Kidney epithelial cell (primary cell): ENCODE measurements at regions not wholly inside any gene's neighbourhood (a gene's known extent, or its start where the extent isn't known, plus 50 kb on each side); places are given as distances from the start of the nearest gene placed in this dataset.

ENCODE experiments used
- DNase-seq: peaks from one replicate; pipeline ENCODE4 v3.0.0-alpha.2; 2010; ENCODE audit warnings: low read depth
- H3K27me3 ChIP-seq: 2 replicates; pipeline ENCODE4 v1.6.0; 2011; ENCODE audit warnings: low read length; ENCODE audit not compliant: control insufficient read depth, insufficient read depth
- H3K36me3 ChIP-seq: 2 replicates; pipeline ENCODE4 v1.5.1; 2011; ENCODE audit warnings: low read length; ENCODE audit not compliant: control insufficient read depth, insufficient read depth
- H3K4me3 ChIP-seq: 2 replicates; pipeline ENCODE4 v1.5.1; 2011; ENCODE audit warnings: low read depth, mild to moderate bottlenecking, control low read depth, low read length
- CTCF ChIP-seq: IDR thresholded peaks from 2 replicates; pipeline ENCODE4 v1.5.1; 2011; ENCODE audit warnings: mild to moderate bottlenecking, moderate library complexity, low read length, control low read depth, inconsistent platforms; ENCODE audit not compliant: insufficient read depth, poor library complexity, severe bottlenecking

GRCh38 chr3:163730684-163731083 is 1347.6 kb downstream of the SI start:
- DNase-seq, result no peak
- H3K36me3 ChIP-seq, result no peaks in the 10 kb centered on the region
- no peak for TF ChIP-seq CTCF
- no peak overlapping the region for H3K4me3 ChIP-seq
- no peaks in the 10 kb centered on the region for H3K27me3 ChIP-seq

DNA sequence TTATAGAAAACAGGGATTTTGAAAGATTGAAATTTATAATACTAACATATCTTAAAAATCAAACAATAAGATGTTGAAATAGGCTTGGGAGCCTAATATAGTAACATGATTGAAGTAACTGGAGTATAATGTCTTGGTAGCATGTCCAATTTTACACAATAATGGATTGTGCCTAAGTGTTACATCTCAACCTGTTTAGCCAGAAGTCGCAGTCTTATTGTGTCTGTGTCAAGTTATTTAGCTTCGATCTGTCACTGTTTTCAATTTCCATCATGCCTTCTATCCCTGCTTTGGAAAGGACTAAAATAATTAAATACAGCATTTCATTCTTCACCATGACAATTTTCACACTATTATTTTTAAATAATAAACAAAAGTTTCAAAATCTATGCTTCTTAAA is 1352.2 kb downstream of the SI start:
- H3K4me3 ChIP-seq, result no peak overlapping the region
- H3K27me3 ChIP-seq, result no peaks in the 10 kb centered on the region
- H3K36me3 ChIP-seq, result no peaks in the 10 kb centered on the region
- TF ChIP-seq CTCF, result no peak
- DNase-seq, result no peak

DNA sequence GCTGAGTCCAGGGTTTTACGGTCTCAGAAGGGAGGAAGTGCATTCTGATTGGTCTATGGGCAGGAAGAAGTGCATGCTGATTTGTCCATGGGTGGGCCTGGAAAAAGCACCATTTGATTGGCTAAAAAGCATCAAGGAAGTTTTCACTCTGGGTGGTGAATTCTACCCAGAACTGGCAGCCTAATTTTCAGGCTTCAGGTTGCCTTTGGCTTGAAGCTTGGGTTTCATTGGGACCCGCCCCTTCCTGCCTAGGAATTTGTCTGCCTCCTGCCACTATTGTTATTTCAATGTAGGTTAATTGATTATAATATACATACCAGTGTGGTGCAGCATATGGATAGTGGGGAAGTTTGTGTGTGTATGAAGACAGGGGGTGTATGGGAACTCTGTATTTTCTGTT is 1355.9 kb downstream of the SI start:
- TF ChIP-seq CTCF, result no peak

DNA sequence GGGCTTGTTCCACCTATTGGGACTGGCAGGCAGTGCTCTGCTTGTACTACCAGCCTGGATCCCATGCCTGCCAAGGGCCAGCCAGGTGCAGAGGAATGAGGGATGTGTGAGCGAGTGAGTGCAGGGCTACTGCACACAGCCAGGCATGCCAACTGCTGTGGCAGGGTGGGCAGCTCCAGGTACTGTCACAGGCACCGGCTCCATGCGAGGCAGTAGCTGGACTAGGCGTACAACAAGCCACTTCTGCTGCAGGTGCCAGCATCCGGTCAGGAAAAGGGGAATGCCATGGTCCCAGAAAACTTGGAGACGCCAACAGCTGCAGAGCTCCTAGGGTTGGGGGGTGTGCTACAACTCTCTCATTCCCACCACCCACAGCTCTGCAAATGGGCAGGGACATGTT is 1356.7 kb downstream of the SI start:
- H3K36me3 ChIP-seq, result no peaks in the 10 kb centered on the region
- TF ChIP-seq CTCF, result no peak

More for the DNA sequence above, 1355.9 kb downstream of the SI start:
- DNase-seq, result no peak
- no peaks in the 10 kb centered on the region for H3K27me3 ChIP-seq
- no peak overlapping the region for H3K4me3 ChIP-seq
- no peaks in the 10 kb centered on the region for H3K36me3 ChIP-seq

DNA sequence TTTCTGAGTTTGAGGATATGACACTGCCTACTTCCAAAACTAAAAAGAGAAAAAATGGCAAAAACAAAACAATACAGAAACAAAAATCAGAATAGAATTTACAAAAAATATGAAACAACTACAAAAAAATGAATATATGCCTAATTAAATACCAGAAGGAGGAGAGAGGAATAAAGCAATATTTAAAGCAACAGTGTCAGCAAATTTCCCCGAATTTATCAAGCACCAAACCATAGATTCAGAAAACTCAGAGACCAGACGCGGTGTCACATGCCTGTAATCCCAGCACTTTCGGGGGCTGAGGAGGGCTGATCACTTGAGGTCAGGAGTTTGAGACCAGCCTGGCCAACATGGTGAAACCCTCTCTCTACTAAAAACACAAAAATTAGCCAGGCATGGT is 1360.9 kb downstream of the SI start:
- TF ChIP-seq CTCF, result no peak
- no peaks in the 10 kb centered on the region for H3K36me3 ChIP-seq
- no peak overlapping the region for H3K4me3 ChIP-seq
- H3K27me3 ChIP-seq, result no peaks in the 10 kb centered on the region
- no peak for DNase-seq

More for the DNA sequence above, 1356.7 kb downstream of the SI start:
- no peak overlapping the region for H3K4me3 ChIP-seq
- no peak for DNase-seq
- no peaks in the 10 kb centered on the region for H3K27me3 ChIP-seq

GRCh38 chr3:163708428-163708827 is 1369.9 kb downstream of the SI start:
- Histone ChIP-seq H3K27me3 (no peaks in the 10 kb centered on the region), H3K36me3 (no peaks in the 10 kb centered on the region), H3K4me3 (no peak overlapping the region)
- no peak for TF ChIP-seq CTCF
- DNase-seq, result no peak
